PFSK-1 (cell line): ENCODE measurements at regions not wholly inside any gene's neighbourhood (a gene's known extent, or its start where the extent isn't known, plus 50 kb on each side); places are given as distances from the start of the nearest gene placed in this dataset.

Source experiments
- POLR2AphosphoS5 ChIP-seq: IDR thresholded peaks from 2 replicates; pipeline ENCODE4 v1.6.1; 2012; ENCODE audit warnings: low read depth, mild to moderate bottlenecking, control low read depth, low read length, moderate library complexity
- TF ChIP-seq, protein P1 (sequence below), 2 experiments: IDR thresholded peaks; 2 replicates each; pipeline versions ENCODE4 v1.6.1 to v1.8.0; 2011 to 2012; ENCODE audit warnings: low read depth in 2 of 2, low read length in 2 of 2, control low read depth in 1 of 2, inconsistent platforms in 1 of 2, mild to moderate bottlenecking in 1 of 2, moderate library complexity in 1 of 2; ENCODE audit not compliant: insufficient read depth in 1 of 2

DNA sequence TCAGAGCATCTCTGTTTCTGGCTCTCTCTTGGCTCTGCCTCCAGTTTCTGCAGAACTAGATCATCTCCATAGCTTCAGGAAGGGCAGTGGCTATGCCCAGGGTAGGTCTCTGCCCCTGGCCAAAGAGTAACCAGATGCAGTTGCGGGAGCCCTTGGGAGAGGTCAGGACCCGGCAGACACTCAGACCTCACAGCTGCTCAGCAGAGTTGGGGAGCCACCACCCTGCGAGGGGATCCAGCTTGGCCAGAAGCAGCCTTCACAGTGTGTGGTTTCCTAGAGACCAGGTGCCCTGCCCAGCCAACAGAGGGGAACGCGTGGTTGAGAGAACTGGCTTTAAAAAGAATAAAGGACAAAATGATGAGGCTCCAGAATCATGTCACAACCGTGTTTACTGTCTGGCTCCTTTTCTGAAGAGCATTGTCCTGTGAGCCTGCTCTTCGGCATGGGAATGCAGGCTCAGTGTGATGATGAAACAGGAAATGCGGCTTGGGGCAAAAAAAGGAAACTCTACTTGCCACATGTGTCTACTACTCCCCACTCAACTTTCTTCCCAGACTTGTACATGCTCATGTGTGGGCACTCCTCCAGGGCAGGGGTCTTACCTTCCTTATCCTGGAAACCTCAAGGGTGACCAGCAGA is 243.1 kb downstream of the INHBA start:
- TF ChIP-seq, protein P1, sequence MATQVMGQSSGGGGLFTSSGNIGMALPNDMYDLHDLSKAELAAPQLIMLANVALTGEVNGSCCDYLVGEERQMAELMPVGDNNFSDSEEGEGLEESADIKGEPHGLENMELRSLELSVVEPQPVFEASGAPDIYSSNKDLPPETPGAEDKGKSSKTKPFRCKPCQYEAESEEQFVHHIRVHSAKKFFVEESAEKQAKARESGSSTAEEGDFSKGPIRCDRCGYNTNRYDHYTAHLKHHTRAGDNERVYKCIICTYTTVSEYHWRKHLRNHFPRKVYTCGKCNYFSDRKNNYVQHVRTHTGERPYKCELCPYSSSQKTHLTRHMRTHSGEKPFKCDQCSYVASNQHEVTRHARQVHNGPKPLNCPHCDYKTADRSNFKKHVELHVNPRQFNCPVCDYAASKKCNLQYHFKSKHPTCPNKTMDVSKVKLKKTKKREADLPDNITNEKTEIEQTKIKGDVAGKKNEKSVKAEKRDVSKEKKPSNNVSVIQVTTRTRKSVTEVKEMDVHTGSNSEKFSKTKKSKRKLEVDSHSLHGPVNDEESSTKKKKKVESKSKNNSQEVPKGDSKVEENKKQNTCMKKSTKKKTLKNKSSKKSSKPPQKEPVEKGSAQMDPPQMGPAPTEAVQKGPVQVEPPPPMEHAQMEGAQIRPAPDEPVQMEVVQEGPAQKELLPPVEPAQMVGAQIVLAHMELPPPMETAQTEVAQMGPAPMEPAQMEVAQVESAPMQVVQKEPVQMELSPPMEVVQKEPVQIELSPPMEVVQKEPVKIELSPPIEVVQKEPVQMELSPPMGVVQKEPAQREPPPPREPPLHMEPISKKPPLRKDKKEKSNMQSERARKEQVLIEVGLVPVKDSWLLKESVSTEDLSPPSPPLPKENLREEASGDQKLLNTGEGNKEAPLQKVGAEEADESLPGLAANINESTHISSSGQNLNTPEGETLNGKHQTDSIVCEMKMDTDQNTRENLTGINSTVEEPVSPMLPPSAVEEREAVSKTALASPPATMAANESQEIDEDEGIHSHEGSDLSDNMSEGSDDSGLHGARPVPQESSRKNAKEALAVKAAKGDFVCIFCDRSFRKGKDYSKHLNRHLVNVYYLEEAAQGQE (IDR thresholded peaks at IDR 0.05; ENCODE audit: insufficient read depth in 1 of 2, low read depth in 2 of 2, low read length in 2 of 2): no peak
- no peak for TF ChIP-seq POLR2AphosphoS5
